Panc1 (cell line): ENCODE measurements at regions not wholly inside any gene's neighbourhood (a gene's known extent, or its start where the extent isn't known, plus 50 kb on each side); places are given as distances from the start of the nearest gene placed in this dataset.

Experiments
- POLR2AphosphoS5 ChIP-seq: IDR thresholded peaks from 2 replicates; pipeline ENCODE4 v1.6.1; 2012; ENCODE audit warnings: mild to moderate bottlenecking, low read depth, low read length, moderate library complexity
- TCF7L2 ChIP-seq: IDR thresholded peaks from 2 replicates; pipeline ENCODE4 v1.6.1; 2011; ENCODE audit warnings: mild to moderate bottlenecking, low read depth, low read length, inconsistent platforms
- TF ChIP-seq, protein P1 (sequence below), 2 experiments: IDR thresholded peaks; 2 replicates each; pipeline ENCODE4 v1.6.1; 2011 to 2012; ENCODE audit warnings: low read depth in 2 of 2, control low read depth in 1 of 2, low read length in 1 of 2, mild to moderate bottlenecking in 1 of 2, moderate library complexity in 1 of 2; ENCODE audit not compliant: insufficient read depth in 1 of 2

GRCh38 chr1:14251871-14252270 is 346.6 kb upstream of the KAZN start:
- no peak for TF ChIP-seq POLR2AphosphoS5
- TF ChIP-seq, protein P1, sequence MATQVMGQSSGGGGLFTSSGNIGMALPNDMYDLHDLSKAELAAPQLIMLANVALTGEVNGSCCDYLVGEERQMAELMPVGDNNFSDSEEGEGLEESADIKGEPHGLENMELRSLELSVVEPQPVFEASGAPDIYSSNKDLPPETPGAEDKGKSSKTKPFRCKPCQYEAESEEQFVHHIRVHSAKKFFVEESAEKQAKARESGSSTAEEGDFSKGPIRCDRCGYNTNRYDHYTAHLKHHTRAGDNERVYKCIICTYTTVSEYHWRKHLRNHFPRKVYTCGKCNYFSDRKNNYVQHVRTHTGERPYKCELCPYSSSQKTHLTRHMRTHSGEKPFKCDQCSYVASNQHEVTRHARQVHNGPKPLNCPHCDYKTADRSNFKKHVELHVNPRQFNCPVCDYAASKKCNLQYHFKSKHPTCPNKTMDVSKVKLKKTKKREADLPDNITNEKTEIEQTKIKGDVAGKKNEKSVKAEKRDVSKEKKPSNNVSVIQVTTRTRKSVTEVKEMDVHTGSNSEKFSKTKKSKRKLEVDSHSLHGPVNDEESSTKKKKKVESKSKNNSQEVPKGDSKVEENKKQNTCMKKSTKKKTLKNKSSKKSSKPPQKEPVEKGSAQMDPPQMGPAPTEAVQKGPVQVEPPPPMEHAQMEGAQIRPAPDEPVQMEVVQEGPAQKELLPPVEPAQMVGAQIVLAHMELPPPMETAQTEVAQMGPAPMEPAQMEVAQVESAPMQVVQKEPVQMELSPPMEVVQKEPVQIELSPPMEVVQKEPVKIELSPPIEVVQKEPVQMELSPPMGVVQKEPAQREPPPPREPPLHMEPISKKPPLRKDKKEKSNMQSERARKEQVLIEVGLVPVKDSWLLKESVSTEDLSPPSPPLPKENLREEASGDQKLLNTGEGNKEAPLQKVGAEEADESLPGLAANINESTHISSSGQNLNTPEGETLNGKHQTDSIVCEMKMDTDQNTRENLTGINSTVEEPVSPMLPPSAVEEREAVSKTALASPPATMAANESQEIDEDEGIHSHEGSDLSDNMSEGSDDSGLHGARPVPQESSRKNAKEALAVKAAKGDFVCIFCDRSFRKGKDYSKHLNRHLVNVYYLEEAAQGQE (IDR thresholded peaks at IDR 0.05; ENCODE audit: insufficient read depth in 1 of 2, low read depth in 2 of 2, low read length in 1 of 2): no peak
- no peak for TF ChIP-seq TCF7L2
